ENCODE measurements at regions not wholly inside any gene's neighbourhood (a gene's known extent, or its start where the extent isn't known, plus 50 kb on each side); places are given as distances from the start of the nearest gene placed in this dataset.
A peak's percentile ranks its signal among the peaks of the same experiment; 100 is the strongest.

DNA sequence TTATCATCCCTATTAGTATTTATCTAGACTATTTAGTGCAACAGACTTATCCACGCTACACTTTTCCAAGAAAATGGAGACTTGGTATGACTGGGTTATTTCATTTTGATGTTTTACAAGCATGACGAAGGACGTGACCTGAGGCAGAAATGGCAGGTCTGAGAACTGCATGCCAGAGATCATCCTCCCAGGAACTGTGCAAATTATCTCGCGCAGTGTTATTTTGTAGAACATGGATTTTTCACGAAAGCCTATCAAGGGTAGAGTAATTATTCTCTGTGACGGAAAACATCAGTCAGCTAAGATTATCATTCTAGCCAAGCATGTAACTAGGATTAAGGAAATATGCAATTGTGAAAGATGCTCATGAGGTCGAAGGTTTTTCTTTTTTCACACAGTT lies 361.5 kb upstream of the AJAP1 start:
- no peak for DNase-seq

DNA sequence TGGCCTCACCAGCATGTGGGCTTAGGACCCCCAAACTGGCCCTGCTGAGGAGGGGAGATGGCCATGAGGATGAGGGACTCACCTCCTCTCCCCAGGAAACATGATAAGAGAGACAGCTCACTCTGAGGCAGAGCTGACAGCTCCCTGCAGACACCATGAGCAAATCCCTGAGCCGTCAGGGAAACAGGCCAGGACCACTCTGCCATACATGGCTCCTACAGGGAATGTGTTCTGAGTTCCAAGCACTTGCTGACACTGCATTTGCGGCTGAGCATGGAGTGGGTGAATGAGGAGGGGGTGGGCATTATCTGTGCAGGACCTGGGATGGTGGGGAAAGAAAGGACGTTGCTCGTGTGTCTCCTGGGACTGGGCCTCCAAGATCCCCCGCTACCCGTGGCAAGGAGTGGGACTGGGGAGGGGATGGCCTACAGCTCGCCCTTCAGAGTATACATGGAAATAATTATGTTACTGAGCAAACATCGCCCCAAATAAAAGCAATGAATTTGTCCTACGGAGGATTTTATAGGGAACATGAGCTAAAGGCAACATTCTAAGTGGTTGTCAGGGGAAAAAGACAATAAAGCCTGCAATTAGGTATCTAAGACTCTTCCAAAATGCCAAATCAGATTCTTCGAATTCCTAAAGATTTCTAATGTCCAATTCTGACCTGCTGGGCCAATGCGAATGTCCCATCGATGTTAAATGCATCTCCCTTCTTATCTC lies 355.9 kb upstream of the AJAP1 start:
- DNase-seq: no peak

DNA sequence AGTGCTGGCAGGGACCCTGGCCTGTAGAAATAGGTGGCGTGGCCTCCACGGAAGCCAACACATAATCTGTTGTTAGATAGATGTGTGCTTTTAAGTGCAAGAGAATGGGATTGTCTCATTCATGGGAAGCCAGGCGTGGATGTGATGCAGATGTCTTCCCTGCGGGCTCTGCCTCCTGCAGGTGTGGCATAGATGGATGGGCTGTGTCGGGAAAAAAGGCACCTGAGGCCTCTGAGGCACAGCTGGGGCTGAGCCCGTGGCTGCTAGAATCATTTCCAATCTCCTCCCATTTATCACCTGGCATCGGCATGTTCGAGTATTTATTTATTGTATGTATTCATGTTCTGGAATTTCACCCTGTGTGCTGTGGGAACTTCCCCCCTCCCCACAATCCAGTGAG lies 353.4 kb upstream of the AJAP1 start:
- DNase-seq: no peak

DNA sequence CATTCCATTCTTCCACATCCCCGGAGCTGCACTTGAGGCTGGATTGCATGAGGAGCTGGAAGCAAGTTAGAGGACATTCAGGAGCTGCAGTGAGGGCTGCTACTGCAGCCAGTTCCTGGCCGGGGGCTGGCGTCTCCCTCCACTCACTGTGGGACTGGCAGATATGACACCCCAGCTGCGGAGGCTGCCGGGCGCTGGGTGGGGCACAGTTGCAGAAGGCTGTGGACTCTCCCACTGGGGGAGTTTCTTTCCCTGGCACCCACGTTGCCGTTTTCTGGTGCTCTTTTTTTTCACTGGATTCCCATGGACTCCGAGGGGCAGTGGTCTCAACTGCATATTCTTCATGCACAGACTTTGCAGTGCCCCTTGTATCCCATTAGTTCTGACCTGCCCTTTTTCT lies 351.1 kb upstream of the AJAP1 start:
- DNase-seq: no peak

DNA sequence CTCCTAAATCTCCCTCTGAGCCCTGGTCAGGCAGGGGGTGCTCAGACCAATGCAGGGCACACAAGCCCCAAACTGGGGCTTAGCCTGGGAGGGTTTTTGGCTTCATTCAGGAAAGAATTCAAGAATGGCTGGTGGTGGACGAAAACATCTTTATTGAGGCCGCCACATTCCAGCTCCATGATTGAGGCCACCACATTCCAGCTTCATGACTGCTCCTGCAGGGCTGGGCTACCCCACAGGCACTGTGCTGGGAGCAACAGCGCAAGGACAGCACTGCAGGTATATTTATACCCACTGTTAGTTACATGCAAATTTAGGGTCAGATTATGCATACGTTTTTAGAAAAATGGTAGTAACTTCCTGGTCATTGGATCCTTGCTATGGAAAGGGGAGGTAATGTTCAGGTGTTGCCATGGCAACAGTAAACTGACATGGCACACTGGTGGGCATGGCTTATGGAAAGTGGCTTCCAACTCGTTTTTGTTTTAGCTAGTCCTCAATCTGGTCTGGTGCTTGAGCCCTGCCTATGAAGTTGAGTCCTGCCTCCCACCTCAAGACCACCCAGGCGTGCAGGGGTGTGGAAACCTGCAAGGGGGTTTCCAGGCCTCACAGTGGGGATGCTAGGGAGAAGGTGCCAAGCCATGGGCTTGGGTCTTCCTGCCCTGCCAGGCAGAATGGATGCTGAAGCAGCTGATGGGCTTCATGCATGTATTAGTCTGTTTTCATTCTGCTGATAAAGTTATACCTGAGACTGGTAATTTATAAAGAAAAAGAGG lies 348.7 kb upstream of the AJAP1 start:
- DNase-seq: no peak

DNA sequence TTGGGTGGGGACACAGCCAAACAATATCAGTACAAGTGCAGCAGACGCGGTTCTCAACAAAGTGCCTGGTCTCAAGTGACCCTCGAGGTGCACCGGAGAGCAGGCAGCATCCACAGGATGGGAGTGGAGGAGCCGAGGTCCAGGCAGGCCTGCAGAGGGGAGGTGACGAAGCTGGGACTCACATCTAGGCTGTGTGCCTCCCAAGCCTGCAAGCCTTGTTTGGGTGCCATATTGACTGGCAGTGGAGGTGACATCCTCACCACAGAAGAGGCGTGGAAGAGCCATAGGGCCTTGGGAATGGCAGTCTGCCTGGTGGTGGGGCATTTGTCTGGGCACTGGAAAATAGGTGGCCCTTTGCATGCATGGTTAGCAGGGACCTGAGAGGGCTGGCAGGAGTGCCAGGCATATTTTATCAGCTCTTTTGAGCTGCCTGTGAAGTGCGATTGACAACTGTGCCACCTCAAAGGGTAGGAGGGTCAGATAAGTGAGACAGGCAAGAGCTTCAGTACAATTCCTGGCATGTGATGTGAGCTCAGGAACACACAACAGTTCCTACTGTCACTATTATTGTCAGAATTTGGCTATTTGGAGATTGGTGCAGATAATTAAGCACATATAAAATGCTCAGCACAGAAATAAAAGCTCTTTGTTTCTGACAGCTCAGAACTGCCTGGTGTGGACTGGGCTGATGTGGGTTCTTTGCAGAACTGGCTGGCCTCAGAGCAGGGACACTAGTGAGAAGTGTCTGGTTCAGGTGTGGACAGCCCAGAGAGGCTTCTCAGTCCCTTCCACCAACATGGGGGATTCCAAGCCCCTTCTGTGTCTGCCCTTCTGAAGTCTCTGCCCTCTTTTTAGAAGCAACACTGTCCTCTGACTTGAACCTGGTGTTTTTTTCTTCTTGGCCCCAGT lies 347.6 kb upstream of the AJAP1 start:
- no peak for DNase-seq

DNA sequence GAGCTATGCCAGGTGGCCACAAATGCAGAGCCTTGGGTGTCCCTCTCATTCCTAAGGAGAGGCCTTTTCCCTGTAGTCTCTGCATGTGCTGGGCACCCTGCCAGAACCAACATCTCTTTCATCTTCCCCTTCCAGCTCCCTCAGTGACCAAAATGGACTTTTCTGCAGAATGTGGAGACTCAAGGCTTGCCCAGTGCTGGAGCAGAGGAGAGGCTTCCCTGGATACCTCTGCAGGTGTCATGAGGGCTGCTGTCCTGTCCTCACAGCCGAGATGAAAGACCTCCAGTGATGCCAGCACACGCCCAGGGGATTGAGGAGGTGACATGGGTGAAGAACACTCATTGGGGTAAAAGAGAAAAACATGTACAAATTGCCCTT lies 347.0 kb upstream of the AJAP1 start:
- DNase-seq: no peak

DNA sequence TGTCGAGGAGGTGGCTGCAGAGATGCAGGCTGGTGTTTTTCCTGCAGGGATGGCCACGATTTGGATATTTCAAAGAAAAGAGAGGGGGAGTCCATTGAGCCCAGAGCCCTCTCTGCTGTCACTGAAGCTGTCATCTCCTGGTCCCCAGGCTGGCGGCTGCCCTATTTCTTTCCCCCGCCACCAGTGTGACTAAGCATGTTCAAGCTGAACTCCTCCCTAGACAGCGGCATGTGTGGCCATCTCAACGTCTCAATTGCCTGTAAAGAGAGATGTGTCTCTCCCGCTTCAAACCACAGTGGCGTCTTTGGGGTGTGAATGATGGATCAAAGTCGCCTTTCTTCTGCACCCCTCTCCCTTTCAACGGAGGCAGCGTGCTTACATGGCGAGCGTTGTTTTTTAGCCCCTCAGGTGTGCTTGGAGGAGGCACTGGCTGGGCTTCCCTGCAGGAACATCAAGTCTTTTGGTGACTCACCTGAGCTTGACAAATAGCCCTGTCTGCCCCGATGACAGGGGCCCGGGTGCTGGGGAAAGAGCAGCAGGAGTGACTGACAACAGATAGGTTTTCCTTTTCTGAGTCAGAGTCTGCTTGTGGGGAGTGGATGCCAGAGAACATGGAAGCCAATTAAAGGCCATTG lies 346.4 kb upstream of the AJAP1 start:
- DNase-seq: no peak

DNA sequence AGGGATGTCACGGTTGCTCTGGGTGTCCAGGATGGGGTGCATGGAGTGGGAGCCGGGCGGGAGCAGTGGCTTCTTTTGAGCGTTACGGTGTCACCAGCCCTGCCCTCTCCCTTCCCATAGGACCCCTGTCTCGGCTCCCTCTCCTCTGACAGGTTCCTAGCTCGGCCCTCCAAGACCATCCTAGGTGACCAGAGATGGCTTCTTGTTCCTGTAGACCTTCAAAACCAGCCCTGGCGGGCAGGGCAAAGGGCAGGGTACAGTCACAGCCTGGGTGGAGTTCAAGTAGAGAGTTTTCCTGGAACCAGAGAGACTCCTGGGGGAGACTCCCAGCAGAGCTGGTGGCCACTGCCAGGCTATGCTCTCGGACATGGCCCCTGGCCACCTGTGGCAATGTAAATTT lies 345.6 kb upstream of the AJAP1 start:
- DNase-seq: no peak

DNA sequence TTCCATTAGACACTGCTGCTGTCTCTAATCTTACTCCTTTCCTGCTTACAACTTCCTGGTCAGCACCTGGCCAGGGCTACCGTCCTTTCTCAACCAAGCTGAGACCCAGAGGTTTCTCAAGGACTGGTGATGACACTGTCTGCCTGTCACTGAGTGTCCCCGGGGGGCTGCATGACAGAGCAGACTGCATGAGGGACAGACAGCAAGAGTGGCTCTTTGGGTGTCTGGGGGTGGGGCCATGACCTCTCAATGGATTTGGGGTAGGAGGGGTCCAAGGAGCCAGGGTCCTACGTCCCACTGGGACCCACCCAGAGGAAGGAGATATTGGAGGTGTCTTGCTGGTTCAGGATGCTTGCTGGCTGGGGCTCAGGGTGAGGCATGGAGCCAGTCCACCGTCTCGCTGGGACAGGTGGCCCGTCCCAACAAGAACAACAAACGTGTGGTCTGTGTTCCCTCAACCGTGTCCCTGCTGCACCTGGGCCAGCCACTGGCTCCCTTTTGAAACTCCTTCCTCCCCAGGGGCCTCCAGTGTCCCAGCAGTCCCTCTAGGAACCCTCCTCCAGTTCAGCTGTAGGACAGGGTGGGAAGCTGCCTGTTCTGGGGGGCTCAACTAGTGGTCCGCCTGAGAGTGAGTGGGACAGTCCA lies 344.6 kb upstream of the AJAP1 start:
- peak; percentile 10 for DNase-seq

DNA sequence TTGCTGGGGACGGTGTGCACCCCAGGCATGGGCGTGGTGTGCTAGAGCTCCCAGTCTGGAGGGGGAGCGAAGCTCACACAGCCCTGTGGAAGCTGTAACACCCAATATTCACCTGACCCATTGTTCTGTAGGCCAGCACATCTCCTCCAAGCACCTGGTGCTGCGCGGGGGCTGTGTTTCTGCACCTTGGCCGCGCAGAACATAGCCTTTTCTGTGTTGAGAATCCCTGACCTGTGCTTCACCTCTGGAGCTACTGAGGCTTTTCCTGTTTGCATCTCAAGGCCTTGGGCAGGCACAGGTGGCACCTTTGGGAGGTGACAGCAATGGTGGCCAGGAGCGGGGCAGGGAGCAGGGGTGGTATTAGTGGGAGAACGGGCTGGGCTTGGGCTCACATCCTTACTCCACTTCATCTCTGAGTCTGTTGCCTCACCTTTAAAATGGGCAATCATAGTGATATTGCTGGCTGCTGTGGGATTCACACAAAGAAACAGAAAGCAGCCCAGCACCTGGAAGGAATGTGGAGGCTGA lies 343.9 kb upstream of the AJAP1 start:
- no peak for DNase-seq

DNA sequence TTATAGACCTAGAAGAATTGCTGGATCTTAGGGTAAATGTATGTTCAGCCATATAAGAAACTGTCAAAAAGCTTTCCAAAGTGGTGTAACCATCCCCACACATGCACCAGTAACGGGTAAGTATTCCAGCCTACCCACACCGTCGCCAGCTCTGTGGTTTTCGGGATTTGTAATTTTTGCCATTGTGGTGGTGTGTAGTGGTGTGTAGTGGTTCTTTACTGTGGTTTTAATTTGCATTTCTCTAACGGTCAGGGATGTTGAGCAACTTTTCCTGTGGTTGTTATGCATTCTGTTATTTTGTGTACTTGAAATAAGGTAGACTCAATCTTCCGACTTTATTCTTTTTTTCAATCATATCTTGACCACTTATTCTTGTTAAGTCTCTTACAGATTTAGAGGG lies 342.4 kb upstream of the AJAP1 start:
- DNase-seq: no peak

DNA sequence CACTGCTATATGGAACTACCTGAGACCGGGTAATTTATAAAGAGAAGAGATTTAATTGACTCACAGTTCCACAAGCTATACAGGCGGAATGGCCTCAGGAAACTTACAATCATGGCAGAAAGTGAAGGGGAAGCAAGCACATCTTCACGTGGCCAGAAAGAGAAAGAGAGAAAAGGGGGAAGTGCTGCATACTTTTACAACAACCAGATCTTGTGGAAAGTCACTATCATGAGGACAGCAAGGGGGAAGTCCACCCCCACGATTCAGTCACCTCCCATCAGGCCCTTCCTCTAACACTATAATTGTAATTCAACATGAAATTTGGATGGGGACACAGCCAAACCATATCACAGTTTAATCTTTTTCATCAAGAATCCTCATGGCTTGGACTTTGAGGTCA lies 339.2 kb upstream of the AJAP1 start:
- no peak for DNase-seq

DNA sequence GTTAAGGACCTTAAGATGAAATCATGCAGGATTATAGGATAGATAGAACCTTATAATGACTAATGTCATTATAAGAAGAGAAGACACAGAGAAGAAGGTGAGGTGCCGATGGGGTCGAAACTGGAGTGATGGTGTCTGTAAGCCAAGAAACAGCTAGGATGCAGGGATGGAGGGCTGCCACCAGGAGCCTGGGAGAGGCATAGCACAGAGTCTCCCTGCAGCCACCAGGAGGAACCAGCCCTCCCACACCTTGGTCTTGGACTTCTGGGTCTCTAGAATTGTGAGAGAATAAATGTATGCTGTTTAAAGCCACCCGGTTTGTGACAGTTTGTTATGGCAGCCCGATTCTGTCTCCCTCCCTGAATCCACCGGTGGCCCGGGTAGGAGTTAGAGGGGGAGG lies 337.2 kb upstream of the AJAP1 start:
- DNase-seq: no peak

DNA sequence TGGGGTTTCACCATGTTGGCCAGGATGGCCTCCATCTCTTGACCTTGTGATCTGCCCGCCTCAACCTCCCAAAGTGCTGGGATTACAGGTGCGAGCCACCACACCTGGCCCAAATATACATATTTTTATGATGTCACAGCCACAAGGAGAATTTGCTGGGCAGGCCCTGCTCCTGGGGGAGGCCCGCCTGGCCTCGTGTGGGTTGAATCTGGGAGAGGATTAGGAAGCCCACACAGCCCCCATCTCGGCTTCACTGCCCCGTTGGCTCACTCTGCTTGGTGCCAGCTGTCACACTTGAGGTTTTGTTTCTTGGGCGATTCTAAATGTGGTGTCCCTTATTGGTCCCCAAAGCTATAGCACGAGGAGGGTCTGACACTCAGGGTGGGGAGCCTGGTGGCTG lies 335.7 kb upstream of the AJAP1 start:
- DNase-seq: no peak

DNA sequence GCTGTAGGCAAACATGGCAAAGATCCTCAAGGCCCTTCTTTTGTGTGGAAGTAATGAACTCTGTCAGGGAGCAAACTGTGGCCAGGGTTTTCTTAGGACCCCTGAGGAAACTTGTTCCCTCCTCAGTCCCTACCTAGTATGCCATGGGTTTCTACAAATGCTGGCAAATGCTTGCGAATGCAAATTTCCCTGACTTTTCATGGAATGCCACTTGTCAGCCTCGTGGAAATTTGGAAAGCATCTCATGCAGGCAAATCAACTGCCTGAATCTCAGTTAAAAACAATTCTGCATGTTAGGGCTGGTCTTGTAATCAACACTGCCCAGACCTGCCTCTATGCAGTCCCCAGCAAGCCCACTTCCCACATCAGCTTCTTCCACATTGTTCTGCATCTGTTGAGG lies 334.9 kb upstream of the AJAP1 start:
- no peak for DNase-seq

DNA sequence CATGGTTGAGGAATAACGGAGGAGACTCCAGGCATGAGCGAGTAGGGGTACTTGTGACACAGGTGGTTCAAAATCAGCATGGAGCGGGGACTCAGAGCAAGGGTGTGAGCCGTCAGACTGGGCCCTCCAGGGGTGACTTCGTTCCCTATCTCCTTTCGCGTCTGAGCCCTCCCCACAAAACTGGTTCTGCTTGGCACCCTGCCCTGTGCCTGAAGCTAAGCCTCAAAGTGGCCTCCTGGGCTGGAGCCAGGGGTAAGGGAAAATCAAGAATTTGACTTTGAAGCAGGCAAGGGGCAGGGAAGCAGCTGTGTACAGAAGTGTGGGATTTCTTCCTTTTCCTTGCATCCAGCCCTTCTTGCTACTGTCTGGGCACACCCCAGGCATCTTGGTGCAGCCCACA lies 331.5 kb upstream of the AJAP1 start:
- no peak for DNase-seq

DNA sequence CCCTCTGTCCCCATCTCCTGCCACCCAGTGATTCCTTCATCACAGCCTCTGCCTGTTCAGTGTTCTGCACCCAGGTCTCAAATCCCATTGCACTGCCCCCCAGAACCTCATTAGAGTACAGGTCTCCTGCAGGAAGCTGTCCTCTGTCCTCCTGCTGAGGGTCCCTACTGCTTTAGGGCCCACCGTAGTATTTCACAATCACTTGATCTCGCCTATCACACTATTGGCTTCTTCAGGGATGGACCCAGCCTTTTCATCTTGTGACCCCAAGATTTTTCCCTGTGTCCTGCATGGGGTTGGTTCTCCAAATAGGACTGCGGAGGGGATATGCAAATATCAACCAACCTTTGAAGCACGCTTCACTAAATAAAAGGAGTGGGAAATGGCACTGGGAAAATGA lies 331.1 kb upstream of the AJAP1 start:
- no peak for DNase-seq

DNA sequence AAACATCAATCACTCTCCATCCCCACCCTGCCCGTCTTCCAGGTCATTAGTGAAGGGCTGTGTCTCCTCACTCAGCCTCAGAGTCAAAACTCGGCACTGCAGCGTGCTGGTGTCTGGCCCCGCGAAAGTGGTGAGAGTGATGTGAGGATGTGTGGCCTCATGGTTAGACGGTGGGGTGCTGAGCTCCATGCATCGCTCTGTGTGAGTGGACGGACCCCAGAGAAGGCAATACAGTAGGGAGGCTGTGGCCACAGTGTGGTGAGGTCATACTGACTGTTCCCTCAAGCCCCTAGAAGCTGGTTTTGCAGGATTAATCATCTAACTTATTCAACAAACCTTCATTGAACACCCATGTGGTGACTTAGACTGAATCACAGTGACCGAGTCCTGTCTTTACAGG lies 329.9 kb upstream of the AJAP1 start:
- DNase-seq: no peak

DNA sequence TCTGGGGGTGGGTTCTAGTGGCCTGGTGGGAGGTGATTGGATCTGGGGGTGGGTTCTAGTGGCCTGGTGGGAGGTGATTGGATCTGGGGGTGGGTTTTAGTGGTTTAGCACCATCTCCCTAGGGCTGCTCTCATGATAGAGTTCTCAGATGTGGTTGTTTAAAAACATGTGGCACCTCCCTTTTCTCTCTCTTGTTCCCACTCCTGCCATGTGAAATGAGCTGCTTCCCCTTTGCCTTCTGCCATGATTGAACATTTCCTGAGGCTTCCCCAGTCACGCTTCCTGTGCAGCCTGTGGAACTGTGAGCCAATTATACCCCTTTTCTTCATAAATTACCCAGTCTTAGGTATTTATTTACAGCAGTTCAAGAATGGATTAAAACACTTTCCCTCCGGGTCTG lies 327.3 kb upstream of the AJAP1 start:
- DNase-seq: no peak

DNA sequence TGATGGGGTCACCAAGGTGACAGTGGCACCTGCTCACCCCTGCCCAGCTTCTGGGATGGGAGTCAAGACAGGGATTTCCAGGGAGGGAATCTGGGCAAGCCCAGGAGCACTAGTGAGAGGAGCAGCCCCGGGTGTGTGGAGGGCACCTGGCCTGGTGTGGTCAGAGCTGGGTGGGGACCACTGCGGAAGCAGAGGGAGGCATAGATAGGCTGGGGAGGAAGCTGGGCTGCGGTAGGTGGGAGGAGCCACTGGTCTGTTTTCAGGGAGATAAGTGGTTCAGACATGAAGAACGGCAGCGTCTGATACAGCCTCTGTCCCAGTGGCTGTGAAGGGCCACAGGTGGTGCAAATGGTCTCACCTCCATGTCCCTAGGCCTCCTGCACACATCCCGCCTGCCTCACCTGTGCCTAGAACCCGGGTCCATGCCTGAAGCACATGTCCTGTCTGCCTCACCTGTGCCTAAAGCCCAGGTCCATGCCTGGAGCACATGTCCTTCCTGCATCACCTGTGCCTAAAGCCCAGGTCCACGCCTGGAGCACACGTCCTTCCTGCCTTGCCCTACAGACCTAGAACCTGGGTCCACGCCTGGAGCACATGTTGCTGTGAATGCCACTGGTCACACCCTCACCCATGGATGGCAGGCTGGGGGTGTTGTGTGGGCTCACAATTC lies 325.9 kb upstream of the AJAP1 start:
- DNase-seq: no peak
